SK-N-MC (cell line): ENCODE measurements at regions not wholly inside any gene's neighbourhood (a gene's known extent, or its start where the extent isn't known, plus 50 kb on each side); places are given as distances from the start of the nearest gene placed in this dataset.

ENCODE experiments used
- EZH2 ChIP-seq: fragments of 200-600 bp; sonication (generic); IDR thresholded peaks from one replicate; pipeline ENCODE4 v1.6.1; 2017; ENCODE audit warnings: antibody characterized with exemption
- FOXP2 ChIP-seq: optimal IDR thresholded peaks from 2 replicates; pipeline ENCODE3; 2011; ENCODE audit warnings: mild to moderate bottlenecking, moderate library complexity; ENCODE audit not compliant: insufficient read depth; ENCODE audit errors: extremely low read length, control extremely low read depth
- POLR2AphosphoS5 ChIP-seq: IDR thresholded peaks from 2 replicates; pipeline ENCODE4 v1.6.1; 2012; ENCODE audit warnings: mild to moderate bottlenecking, low read depth, low read length, borderline replicate concordance

GRCh38 chr7:155985518-155986250, 173.4 kb upstream of the SHH start:
- no peak for TF ChIP-seq POLR2AphosphoS5
- no peak for TF ChIP-seq EZH2
- no peak for TF ChIP-seq FOXP2
